Body of pancreas (tissue), 4 donors: ENCODE measurements at regions not wholly inside any gene's neighbourhood (a gene's known extent, or its start where the extent isn't known, plus 50 kb on each side); places are given as distances from the start of the nearest gene placed in this dataset.

Experiments
- ATAC-seq: fragments of 150-250 bp; one replicate; pipeline ENCODE4 v1.9.1; 2016
- DNase-seq, 4 donors: peaks; one replicate each; pipeline ENCODE4 v3.0.0-alpha.2; 2019
- H3K27ac ChIP-seq, 4 donors: fragments of 200-600 bp; sonication (generic); 1 replicate in 3 of 4; 2 replicates in 1 of 4; pipeline versions ENCODE4 v1.5.1 to v1.6.1; 2016 to 2019; ENCODE audit warnings: mild to moderate bottlenecking in 1 of 4, mixed read lengths in 1 of 4, moderate library complexity in 1 of 4
- H3K27me3 ChIP-seq, 2 donors: fragments of 200-600 bp; sonication (generic); one replicate each; pipeline ENCODE4 v1.6.0; 2016; ENCODE audit warnings: mild to moderate bottlenecking in 1 of 2
- H3K36me3 ChIP-seq, 2 donors: fragments of 200-600 bp; sonication (generic); replicated peaks in 1 of 2; 2 replicates each; pipeline ENCODE4 v1.5.1; 2016; ENCODE audit warnings: low read depth in 2 of 2; ENCODE audit not compliant: insufficient read depth in 1 of 2
- H3K4me1 ChIP-seq: fragments of 200-600 bp; sonication (generic); one replicate; pipeline ENCODE4 v1.6.0; 2016
- H3K4me3 ChIP-seq, 2 donors: fragments of 200-600 bp; sonication (generic); 1 replicate in 1 of 2; 2 replicates in 1 of 2; pipeline ENCODE4 v1.5.1; 2016 to 2019
- H3K9me3 ChIP-seq, 3 donors: fragments of 200-600 bp; sonication (generic); 1 replicate in 2 of 3; 2 replicates in 1 of 3; pipeline ENCODE4 v1.5.1; 2016
- CTCF ChIP-seq, 7 experiments: fragments of 450-650 bp in 4 of 7; fragments of 200-600 bp in 3 of 7; sonication (generic) in 3 of 7; IDR thresholded peaks; one replicate each; pipeline ENCODE4 v1.5.1; 2016 to 2019; ENCODE audit warnings: antibody characterized with exemption in 7 of 7
- POLR2A ChIP-seq, 3 donors: fragments of 450-650 bp; IDR thresholded peaks; one replicate each; pipeline ENCODE4 v1.6.1; 2016; ENCODE audit warnings: antibody characterized with exemption in 3 of 3, mild to moderate bottlenecking in 2 of 3
- WGBS, 2 donors: methylation state at CpG; one replicate each; pipeline ENCODE4 v1.1.5; 2017; 5-methylcytosine and 5-hydroxymethylcytosine counted together
- intact Hi-C: fragments of 100-400 bp; cut with DNase I; formaldehyde crosslinking; loops from one replicate; pipeline ENCODE4 v1.15.1; 2023

GRCh38 chr11:31986201-31986889, 104.5 kb upstream of the RCN1 start:
- WGBS, 2 donors, result 55 to 56% methylated on average over 10 of the region's 10 CpGs
- intact Hi-C loops, result no loop called here
- no peaks in the 10 kb centered on the region for H3K9me3 ChIP-seq

DNA sequence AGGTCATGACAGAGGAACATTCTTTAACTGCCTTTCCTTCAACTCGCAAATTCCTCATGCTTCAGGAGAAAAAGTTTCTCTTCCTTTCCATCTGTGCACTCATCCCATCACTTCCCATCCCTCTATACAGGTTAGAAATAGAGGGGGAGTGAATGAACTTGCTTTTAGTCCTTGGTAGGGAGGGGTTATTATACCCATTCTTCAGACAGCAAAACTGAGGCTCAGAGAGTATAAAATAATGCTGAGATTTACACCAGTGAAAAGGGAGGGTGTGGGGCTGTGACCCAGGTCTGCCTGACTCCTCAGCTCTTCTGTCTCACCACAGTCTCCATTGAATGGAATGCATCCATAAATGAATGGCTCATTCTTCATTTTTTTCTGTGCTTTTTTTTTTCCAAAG, 109.4 kb upstream of the RCN1 start:
- H3K4me1 ChIP-seq, result no peaks in the 10 kb centered on the region
- ATAC-seq (no peak), DNase-seq (no peak)
- no peak overlapping the region for H3K4me3 ChIP-seq
- peaks cover 0 to 3% of the 10 kb centered on the region in 2 donors for H3K27me3 ChIP-seq
- intact Hi-C loops, result no loop called here
- no peak overlapping the region for H3K27ac ChIP-seq
- no peaks in the 10 kb centered on the region for H3K36me3 ChIP-seq
- no peaks in the 10 kb centered on the region for H3K9me3 ChIP-seq
- TF ChIP-seq CTCF (IDR thresholded peaks at IDR 0.05), result no peak
- no peak for TF ChIP-seq POLR2A (IDR thresholded peaks at IDR 0.05)
- 39 to 48% methylated on average over 1 of the region's 1 CpG for WGBS, 2 donors

More at GRCh38 chr11:31986201-31986889, 104.5 kb upstream of the RCN1 start:
- H3K27ac ChIP-seq, result no peak overlapping the region
- no peaks in the 10 kb centered on the region for H3K36me3 ChIP-seq
- ATAC-seq (no peak), DNase-seq (no peak)
- H3K4me3 ChIP-seq, result no peak overlapping the region
- no peaks in the 10 kb centered on the region for H3K4me1 ChIP-seq
- TF ChIP-seq POLR2A (IDR thresholded peaks at IDR 0.05), result no peak
- TF ChIP-seq CTCF (IDR thresholded peaks at IDR 0.05), result no peak
- H3K27me3 ChIP-seq, result peaks cover 0 to 18% of the 10 kb centered on the region in 2 donors

GRCh38 chr11:31977343-31977742, 113.5 kb upstream of the RCN1 start:
- Histone ChIP-seq H3K4me3 (no peak overlapping the region), H3K27me3 (no peaks in the 10 kb centered on the region), H3K36me3 (no peaks in the 10 kb centered on the region), H3K4me1 (no peaks in the 10 kb centered on the region), H3K27ac (no peak overlapping the region), H3K9me3 (no peaks in the 10 kb centered on the region)
- 22 to 29% methylated on average over 4 of the region's 4 CpGs for WGBS, 2 donors
- ATAC-seq, result no peak
- DNase-seq, result no peak
- TF ChIP-seq CTCF (IDR thresholded peaks at IDR 0.05) (no peak), POLR2A (IDR thresholded peaks at IDR 0.05) (no peak)
- intact Hi-C loops, result no loop called here

GRCh38 chr11:31974366-31975136, 116.3 kb upstream of the RCN1 start:
- no peak for DNase-seq
- Histone ChIP-seq H3K9me3 (no peaks in the 10 kb centered on the region), H3K4me1 (no peaks in the 10 kb centered on the region), H3K4me3 (no peak overlapping the region), H3K27me3 (no peaks in the 10 kb centered on the region), H3K36me3 (no peaks in the 10 kb centered on the region), H3K27ac (no peak overlapping the region)
- intact Hi-C loops, result no loop called here
- TF ChIP-seq CTCF (IDR thresholded peaks at IDR 0.05), result no peak
- 32 to 35% methylated on average over 5 of the region's 5 CpGs for WGBS, 2 donors
- ATAC-seq, result no peak
